Stomach (tissue), 4 donors: ENCODE measurements at regions not wholly inside any gene's neighbourhood (a gene's known extent, or its start where the extent isn't known, plus 50 kb on each side); places are given as distances from the start of the nearest gene placed in this dataset.

ENCODE experiments used
- EP300 ChIP-seq: sonication (generic); formaldehyde crosslinking; IDR thresholded peaks from one replicate; pipeline ENCODE4 v1.6.1; 2017; ENCODE audit warnings: antibody characterized with exemption
- POLR2A ChIP-seq, 4 donors: fragments of 450-650 bp; IDR thresholded peaks; one replicate each; pipeline ENCODE4 v1.6.1; 2016; ENCODE audit warnings: antibody characterized with exemption in 4 of 4, control low read depth in 2 of 4, mild to moderate bottlenecking in 1 of 4, moderate library complexity in 1 of 4
- TF ChIP-seq, protein P1 (sequence below), 7 experiments: fragments of 450-650 bp in 4 of 7; fragments of 200-600 bp in 3 of 7; sonication (generic) in 3 of 7; IDR thresholded peaks; one replicate each; pipeline ENCODE4 v1.5.1; 2016 to 2019; ENCODE audit warnings: antibody characterized with exemption in 7 of 7, control low read depth in 2 of 7, mild to moderate bottlenecking in 1 of 7

DNA sequence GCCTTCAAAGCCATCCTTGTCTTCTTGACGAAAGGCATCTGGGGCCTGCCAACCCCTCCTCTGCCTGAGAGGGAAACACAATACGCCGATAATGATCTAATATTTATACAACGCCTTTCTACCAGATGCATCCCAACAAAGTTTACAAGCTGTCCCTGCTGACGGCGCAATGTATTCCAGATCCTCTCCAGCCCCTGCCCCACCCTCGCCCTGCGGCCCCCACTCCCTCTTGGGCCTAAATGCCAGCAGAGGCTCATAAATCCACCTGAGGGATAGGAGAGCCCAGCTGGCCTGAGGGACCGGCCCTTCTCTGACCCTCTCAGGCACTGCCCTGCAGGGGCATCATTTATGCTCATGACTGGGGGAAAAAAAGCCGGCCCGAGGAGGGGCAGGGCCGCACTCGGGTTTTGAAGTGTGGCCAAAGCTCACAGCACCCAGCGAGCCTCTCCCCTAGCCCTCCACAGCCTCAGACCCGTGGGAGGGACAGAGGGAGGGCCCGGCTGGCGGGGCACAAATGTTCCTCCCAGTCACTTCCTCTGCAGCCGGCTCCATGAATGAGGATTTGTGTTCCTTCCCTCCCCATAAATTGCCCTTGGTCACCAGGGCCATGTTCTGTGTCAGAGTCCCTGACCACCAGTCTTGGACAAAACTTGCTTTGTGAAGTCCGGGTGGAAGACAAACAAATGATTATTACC, 140.3 kb downstream of the FOXD2 start:
- no peak for TF ChIP-seq POLR2A (IDR thresholded peaks at IDR 0.05)
- TF ChIP-seq EP300: no peak
- TF ChIP-seq, protein P1, sequence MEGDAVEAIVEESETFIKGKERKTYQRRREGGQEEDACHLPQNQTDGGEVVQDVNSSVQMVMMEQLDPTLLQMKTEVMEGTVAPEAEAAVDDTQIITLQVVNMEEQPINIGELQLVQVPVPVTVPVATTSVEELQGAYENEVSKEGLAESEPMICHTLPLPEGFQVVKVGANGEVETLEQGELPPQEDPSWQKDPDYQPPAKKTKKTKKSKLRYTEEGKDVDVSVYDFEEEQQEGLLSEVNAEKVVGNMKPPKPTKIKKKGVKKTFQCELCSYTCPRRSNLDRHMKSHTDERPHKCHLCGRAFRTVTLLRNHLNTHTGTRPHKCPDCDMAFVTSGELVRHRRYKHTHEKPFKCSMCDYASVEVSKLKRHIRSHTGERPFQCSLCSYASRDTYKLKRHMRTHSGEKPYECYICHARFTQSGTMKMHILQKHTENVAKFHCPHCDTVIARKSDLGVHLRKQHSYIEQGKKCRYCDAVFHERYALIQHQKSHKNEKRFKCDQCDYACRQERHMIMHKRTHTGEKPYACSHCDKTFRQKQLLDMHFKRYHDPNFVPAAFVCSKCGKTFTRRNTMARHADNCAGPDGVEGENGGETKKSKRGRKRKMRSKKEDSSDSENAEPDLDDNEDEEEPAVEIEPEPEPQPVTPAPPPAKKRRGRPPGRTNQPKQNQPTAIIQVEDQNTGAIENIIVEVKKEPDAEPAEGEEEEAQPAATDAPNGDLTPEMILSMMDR (IDR thresholded peaks at IDR 0.05): no peak
